ENCODE measurements at regions not wholly inside any gene's neighbourhood (a gene's known extent, or its start where the extent isn't known, plus 50 kb on each side); places are given as distances from the start of the nearest gene placed in this dataset.

GRCh38 chr2:8096484-8096883 is 585.4 kb upstream of the ID2 start:
- no peak for TF ChIP-seq CTCF (IDR thresholded peaks at IDR 0.05)
- no peak for TF ChIP-seq EP300 (IDR thresholded peaks at IDR 0.05)
